ENCODE measurements at regions not wholly inside any gene's neighbourhood (a gene's known extent, or its start where the extent isn't known, plus 50 kb on each side); places are given as distances from the start of the nearest gene placed in this dataset.
"Not testable (repeated sequence)": the region's sequence is repeated elsewhere in the genome, so short reads cannot be mapped to it uniquely, and the experiment has no call there.

DNA sequence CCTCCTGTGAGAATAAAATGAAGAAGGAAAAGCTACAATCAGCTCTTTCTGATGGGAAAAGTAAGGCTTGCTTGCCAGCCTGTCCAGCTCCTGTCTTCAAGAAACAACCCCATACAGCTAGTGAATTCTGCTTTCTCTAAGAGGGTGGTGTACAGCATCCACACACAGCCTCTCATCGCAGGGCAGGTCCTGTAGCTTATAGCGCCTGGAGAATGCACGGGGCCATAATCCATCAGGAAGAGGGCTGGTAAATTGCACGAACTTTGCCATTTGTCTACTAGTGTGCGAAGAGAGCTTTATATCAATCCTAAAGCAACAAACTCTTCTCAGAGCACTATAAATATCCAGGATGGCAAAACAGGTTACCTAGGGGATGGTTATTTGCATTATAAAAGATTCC, 83.3 kb upstream of the SAMSN1 start:
- Histone ChIP-seq H3K4me1 (ENCODE audit: control insufficient read depth, insufficient read depth, low read length) (no peaks in the 10 kb centered on the region), H3K4me3 (ENCODE audit: low read depth, low read length) (no peak overlapping the region), H3K36me3 (ENCODE audit: control insufficient read depth in 2 of 2, insufficient read depth in 1 of 2, low read length in 2 of 2) (no peaks in the 10 kb centered on the region), H3K27ac (ENCODE audit: extremely low read depth, low read depth, low read length) (no peak overlapping the region), H3K9me3 (ENCODE audit: control insufficient read depth, insufficient read depth, low read depth, low read length) (no peaks in the 10 kb centered on the region)
- CTCF ChIA-PET, result interaction anchor here (0.6 kb wide), 1 partner anchor 22 kb away, joined by 3 read pairs; no protein-coding TSS in a partner anchor
- TF ChIP-seq ZNF302 (tag by site-specific recombination; IDR thresholded peaks at IDR 0.05; ENCODE audit: low read depth) (no peak), ZBTB8A (tag by site-specific recombination; IDR thresholded peaks at IDR 0.05) (no peak), ZNF626 (tag by site-specific recombination; IDR thresholded peaks at IDR 0.05) (no peak), ZNF660 (tag by site-specific recombination; IDR thresholded peaks at IDR 0.05) (no peak), MYNN (tag by site-specific recombination; IDR thresholded peaks at IDR 0.05; ENCODE audit: borderline replicate concordance) (no peak)
- POLR2A ChIA-PET, result no interaction called here

DNA sequence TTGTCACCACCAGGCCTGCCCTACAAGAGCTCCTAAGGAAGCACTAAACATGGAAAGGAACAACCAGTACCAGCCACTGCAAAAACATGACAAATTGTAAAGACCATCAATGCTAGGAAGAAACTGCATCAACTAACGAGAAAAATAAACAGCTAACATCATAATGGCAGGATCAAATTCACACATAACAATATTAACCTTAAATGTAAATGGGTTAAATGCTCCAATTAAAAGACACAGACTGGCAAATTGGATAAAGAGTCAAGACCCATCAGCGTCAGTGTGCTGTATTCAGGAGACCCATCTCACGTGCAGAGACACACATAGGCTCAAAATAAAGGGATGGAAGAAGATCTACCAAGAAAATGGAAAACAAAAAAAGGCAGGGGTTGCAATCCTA, 77.0 kb upstream of the SAMSN1 start:
- H3K4me3 ChIP-seq (ENCODE audit: low read depth, low read length); POLR2A ChIA-PET; H3K36me3 ChIP-seq (ENCODE audit: control insufficient read depth in 2 of 2, insufficient read depth in 1 of 2, low read length in 2 of 2); CTCF ChIA-PET; H3K4me1 ChIP-seq (ENCODE audit: control insufficient read depth, insufficient read depth, low read length); H3K9me3 ChIP-seq (ENCODE audit: control insufficient read depth, insufficient read depth, low read depth, low read length); H3K27ac ChIP-seq (ENCODE audit: extremely low read depth, low read depth, low read length): not testable (repeated sequence)

DNA sequence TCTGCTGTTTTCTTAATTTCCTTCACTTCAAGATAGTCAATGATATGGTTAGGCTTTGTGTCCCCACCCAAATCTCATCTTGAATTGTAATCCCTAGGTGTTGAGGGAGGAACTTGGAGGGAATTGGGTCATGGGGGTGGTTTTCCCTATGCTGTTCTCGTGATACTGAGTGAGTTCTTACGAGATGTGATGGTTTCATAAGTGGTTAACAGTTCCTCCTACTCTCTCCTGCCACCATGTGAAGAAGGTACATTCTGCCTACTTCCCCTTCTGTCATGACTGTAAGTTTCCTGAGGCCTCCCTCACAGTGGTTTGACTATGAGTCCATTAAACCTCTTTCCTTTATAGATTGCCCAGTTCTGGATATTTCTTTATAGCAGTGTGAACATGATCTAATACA, 74.0 kb upstream of the SAMSN1 start:
- H3K4me1 ChIP-seq (ENCODE audit: control insufficient read depth, insufficient read depth, low read length), result no peaks in the 10 kb centered on the region
- H3K9me3 ChIP-seq (ENCODE audit: control insufficient read depth, insufficient read depth, low read depth, low read length), result no peaks in the 10 kb centered on the region
- H3K36me3 ChIP-seq (ENCODE audit: control insufficient read depth in 2 of 2, insufficient read depth in 1 of 2, low read length in 2 of 2), result no peaks in the 10 kb centered on the region
- no peak overlapping the region for H3K27ac ChIP-seq (ENCODE audit: extremely low read depth, low read depth, low read length)
- ChIA-PET POLR2A (no interaction called here), CTCF (no interaction called here)
- H3K4me3 ChIP-seq (ENCODE audit: low read depth, low read length), result no peak overlapping the region
- no peak for TF ChIP-seq ZNF626 (tag by site-specific recombination; IDR thresholded peaks at IDR 0.05)
- no peak for TF ChIP-seq ZNF335 (tag by site-specific recombination; conservative IDR thresholded peaks at IDR 0.05)
- TF ChIP-seq ZBTB17 (tag by site-specific recombination; IDR thresholded peaks at IDR 0.05), result no peak
- no peak for TF ChIP-seq SETDB1 (IDR thresholded peaks at IDR 0.05; ENCODE audit: insufficient read length, low read length)
- no peak for TF ChIP-seq ZNF112 (tag by site-specific recombination; IDR thresholded peaks at IDR 0.05)
- no peak for TF ChIP-seq ZFP3 (tag by site-specific recombination; IDR thresholded peaks at IDR 0.05; ENCODE audit: low read depth)
- TF ChIP-seq, protein P1, sequence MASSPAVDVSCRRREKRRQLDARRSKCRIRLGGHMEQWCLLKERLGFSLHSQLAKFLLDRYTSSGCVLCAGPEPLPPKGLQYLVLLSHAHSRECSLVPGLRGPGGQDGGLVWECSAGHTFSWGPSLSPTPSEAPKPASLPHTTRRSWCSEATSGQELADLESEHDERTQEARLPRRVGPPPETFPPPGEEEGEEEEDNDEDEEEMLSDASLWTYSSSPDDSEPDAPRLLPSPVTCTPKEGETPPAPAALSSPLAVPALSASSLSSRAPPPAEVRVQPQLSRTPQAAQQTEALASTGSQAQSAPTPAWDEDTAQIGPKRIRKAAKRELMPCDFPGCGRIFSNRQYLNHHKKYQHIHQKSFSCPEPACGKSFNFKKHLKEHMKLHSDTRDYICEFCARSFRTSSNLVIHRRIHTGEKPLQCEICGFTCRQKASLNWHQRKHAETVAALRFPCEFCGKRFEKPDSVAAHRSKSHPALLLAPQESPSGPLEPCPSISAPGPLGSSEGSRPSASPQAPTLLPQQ (tag by site-specific recombination; IDR thresholded peaks at IDR 0.05), result no peak
- TF ChIP-seq ZSCAN16 (tag by site-specific recombination; IDR thresholded peaks at IDR 0.05), result no peak
- no peak for TF ChIP-seq ZSCAN23 (tag by site-specific recombination; IDR thresholded peaks at IDR 0.05)
- no peak for TF ChIP-seq SCRT1 (tag by site-specific recombination; IDR thresholded peaks at IDR 0.05; ENCODE audit: borderline replicate concordance)
- no peak for TF ChIP-seq ZNF837 (tag by site-specific recombination; IDR thresholded peaks at IDR 0.05)
- TF ChIP-seq ZNF302 (tag by site-specific recombination; IDR thresholded peaks at IDR 0.05; ENCODE audit: low read depth), result no peak
- TF ChIP-seq KLF10 (tag by site-specific recombination; IDR thresholded peaks at IDR 0.05), result no peak
- no peak for TF ChIP-seq ZNF776 (tag by site-specific recombination; IDR thresholded peaks at IDR 0.05; ENCODE audit: borderline replicate concordance)
- TF ChIP-seq ZNF274 (IDR thresholded peaks at IDR 0.05; ENCODE audit: low read length), result no peak
- TF ChIP-seq ZNF274 (tag by site-specific recombination; IDR thresholded peaks at IDR 0.05; ENCODE audit: borderline replicate concordance), result no peak
- no peak for TF ChIP-seq ZNF138 (tag by site-specific recombination; IDR thresholded peaks at IDR 0.05; ENCODE audit: borderline replicate concordance)
- TF ChIP-seq ZNF521 (tag by site-specific recombination; IDR thresholded peaks at IDR 0.05), result no peak
- TF ChIP-seq IKZF3 (tag by site-specific recombination; IDR thresholded peaks at IDR 0.05), result no peak
- TF ChIP-seq, protein P2, sequence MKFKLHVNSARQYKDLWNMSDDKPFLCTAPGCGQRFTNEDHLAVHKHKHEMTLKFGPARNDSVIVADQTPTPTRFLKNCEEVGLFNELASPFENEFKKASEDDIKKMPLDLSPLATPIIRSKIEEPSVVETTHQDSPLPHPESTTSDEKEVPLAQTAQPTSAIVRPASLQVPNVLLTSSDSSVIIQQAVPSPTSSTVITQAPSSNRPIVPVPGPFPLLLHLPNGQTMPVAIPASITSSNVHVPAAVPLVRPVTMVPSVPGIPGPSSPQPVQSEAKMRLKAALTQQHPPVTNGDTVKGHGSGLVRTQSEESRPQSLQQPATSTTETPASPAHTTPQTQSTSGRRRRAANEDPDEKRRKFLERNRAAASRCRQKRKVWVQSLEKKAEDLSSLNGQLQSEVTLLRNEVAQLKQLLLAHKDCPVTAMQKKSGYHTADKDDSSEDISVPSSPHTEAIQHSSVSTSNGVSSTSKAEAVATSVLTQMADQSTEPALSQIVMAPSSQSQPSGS (tag by site-specific recombination; IDR thresholded peaks at IDR 0.05; ENCODE audit: low read depth), result no peak
